ENCODE measurements at regions not wholly inside any gene's neighbourhood (a gene's known extent, or its start where the extent isn't known, plus 50 kb on each side); places are given as distances from the start of the nearest gene placed in this dataset.

DNA sequence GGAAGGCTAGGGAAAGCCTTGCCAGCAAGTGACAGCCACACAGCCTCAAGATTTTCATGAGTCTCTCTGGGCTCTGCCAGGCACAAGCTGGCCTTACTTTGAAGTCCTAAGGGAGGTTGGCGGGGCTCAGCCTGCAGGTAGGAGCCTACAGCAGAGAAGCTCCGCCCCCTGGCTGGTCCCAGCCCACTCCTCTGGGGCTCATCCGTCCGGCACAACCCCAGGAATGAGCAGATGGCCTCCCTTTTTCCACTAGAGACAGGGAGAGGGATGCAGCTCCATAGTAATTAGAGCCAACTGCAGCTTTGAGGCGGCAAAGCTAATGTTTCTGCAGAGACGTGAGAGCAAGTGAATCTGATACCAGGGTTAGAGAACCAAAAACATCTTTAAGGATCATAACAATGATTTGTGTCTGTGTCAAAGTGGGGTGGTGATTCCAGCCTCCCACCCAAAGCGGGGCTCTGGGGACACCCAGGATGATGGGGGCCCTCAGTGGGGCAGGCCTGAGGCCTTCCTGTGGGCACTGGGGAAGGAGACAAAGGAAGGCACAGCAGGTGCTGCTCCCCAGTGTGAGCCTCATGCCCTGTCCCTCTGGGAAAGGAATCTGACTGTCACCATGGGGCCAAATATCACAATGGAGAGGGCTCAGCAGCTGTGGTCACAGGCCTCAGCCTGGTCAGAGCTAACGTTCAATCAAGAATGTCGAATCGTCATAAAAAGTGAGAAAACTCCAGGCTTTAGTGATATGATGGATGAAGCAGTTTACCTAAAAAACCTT, 61.5 kb downstream of the RBFOX3 start:
- TF ChIP-seq, protein P1, sequence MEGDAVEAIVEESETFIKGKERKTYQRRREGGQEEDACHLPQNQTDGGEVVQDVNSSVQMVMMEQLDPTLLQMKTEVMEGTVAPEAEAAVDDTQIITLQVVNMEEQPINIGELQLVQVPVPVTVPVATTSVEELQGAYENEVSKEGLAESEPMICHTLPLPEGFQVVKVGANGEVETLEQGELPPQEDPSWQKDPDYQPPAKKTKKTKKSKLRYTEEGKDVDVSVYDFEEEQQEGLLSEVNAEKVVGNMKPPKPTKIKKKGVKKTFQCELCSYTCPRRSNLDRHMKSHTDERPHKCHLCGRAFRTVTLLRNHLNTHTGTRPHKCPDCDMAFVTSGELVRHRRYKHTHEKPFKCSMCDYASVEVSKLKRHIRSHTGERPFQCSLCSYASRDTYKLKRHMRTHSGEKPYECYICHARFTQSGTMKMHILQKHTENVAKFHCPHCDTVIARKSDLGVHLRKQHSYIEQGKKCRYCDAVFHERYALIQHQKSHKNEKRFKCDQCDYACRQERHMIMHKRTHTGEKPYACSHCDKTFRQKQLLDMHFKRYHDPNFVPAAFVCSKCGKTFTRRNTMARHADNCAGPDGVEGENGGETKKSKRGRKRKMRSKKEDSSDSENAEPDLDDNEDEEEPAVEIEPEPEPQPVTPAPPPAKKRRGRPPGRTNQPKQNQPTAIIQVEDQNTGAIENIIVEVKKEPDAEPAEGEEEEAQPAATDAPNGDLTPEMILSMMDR (IDR thresholded peaks at IDR 0.05), result no peak
- TF ChIP-seq POLR2A (IDR thresholded peaks at IDR 0.05), result no peak
